GM21576 (cell line): ENCODE measurements at regions not wholly inside any gene's neighbourhood (a gene's known extent, or its start where the extent isn't known, plus 50 kb on each side); places are given as distances from the start of the nearest gene placed in this dataset.
"Not testable (repeated sequence)": the region's sequence is repeated elsewhere in the genome, so short reads cannot be mapped to it uniquely, and the experiment has no call there.

Experiments
- ATAC-seq: cut with Tn5 transposase; IDR thresholded peaks from one replicate; pipeline ENCODE4 v1.9.1; 2021; ENCODE audit warnings: mild to moderate bottlenecking, moderate library complexity; ENCODE audit not compliant: unreplicated experiment

DNA sequence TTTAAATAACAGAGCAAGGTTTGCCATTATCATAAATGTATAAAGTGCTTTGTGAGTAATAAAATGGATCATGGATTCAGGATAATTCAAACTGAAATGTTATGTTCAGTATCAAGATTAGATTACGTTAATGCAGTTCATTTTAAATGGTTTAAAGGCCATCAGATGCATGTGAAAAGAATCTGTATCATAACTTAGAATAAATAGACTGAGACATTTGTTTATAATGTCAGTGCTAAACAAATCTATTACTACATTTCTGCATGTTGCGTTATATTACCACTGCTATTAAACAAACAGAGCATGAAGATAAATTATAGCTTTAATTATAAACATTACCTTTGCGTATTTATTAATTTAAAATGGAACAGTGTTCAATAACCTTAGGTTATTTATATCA, 160.2 kb downstream of the TOX3 start:
- no peak for ATAC-seq

DNA sequence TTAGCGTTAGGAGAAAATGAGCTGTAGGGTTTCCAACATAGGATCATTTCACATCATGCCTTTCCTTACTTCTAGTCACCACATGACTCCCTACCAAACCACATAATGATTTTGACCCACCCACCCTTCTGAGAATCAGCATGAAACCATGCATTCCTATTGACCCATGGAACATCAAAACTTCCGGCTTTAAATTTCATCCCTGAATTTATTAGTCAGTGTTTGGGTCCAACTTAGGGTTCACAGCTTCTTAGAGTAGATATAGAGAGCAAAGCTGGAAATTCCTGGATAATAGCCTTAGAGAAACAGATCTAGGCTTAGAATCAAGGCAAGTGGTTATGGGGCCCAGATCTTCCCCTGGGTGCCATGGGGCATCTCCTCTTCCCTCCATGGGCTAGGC, 162.6 kb downstream of the TOX3 start:
- ATAC-seq: no peak

DNA sequence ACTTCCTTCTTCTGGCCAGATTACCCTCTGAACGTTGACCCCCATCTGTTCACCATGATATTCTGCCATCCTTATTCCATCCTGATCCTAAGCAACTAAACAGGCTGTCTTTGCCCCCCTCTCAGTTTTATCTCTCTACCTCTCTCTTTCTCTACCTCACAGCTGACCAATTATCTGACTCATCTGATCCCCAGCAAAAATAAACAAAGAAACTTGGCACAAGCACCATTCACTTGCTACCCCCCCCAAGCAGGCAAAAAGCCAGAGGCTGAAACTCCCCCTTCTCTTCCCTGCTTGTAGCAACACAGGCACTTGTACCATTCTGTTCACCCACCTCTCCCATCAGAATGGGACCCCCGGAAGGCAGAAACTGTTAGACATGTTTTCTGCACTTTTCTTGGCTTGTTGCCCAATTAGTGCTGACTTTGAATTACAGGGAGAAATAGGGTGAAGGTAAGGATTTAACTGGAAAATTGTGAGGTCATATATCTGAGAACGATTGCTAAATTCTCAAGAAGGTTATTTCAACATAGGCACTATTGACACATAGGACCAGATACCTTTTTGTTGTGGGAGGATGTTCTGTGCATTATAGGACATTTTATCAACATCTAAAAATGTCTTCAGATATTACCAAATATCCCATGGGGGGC, 163.2 kb downstream of the TOX3 start:
- ATAC-seq: no peak

DNA sequence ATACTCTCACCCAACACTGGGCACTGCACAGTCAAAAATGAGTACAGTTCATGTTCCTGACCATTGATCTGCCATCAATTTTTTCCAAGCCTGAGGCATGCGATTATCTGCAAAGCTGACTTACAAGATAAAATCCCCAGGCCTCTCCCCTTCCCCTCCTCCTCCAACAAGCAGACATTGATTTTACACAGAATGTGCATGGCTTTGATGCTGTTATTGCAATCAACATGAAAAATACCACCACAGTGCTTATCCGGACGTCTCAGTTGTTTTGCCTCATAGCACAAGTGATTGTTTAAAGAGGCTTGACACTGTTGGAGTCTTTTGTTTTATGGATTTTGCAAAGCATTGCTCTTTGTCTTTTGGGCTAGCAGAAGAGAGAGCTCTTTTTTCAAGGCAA, 163.8 kb downstream of the TOX3 start:
- no peak for ATAC-seq

DNA sequence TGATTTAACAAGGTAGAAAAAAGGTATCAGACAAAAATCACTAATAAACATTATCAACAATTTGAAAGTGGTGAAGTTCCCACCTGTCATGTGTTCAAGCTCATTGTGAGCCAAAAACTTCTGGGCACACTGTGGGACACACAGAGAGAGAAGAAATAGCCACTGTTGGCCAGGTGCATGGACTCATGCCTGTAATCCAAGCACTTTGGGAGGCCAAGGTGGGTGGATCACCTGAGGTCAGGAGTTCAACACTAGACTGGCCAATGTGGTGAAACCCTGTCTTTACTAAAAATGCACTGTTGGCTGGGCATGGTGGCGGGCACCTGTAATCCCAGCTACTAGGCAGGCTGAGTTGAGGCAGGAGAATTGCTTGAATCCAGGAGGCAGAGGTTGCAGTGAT, 167.4 kb downstream of the TOX3 start:
- no peak for ATAC-seq

DNA sequence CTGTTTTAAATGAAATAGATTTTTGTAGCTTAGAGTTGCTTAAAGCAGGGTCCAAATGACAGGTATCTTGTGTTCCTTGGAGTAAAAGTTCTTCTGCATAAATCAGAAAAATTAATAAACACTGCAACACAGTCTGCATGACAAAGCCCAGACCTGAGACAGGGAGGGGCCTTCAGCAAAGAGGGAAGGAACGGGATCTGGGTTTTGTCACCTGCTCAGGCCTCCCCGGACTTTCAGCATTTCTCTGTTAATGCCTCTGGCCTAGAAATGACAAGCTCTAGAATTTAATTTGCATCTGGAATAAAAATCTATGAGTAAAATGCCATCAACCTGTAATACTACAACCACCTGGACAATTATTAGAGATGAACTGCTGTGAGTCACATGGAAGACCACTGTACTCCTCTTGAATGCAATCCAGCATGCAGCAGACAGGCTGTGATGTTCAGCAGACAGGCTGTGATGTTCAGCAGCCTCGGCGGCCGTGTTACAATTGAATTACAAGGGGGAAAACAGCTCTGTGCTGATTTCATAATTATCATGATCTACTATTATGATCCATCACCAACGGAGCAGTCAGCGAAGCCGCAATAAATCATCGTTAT, 170.2 kb downstream of the TOX3 start:
- ATAC-seq: no peak

DNA sequence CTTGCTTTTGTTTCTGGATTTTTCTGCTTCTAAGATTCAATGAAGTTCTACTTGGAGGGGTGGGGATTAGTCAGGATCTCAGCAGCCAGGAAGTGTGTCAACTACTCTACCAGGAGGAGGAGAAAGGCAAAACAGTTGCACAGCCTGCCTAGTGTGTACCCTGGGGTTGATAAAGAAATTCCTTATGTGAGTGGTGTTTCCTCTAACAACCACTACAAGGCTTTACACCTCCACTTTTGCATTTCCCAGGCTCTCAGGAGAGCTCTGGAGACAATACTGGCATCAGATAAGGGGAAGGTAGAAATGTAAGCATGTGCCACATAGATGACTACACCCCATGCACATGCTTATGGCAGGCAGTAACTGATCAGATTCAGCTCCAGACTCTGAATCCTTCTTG, 174.6 kb downstream of the TOX3 start:
- ATAC-seq: no peak

DNA sequence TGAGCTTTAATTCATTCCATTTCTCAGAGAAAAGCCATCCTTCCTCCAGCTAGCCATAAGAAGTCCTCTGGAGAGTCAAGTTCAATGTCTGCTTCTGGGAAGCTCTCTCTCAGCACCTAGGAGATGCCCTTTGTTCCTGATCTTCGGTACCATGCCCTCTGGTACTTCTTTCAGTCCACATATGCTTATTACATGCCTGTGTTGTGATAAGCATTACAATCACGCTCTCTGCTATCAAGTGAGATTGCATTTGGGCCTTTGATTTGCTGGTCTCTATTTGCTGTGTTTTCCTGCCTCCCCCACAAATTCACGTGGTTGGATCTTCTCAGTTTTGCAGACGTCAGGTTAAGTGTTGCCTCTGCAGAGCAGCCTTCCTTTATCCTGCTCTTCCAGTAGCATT, 178.1 kb downstream of the TOX3 start:
- no peak for ATAC-seq

DNA sequence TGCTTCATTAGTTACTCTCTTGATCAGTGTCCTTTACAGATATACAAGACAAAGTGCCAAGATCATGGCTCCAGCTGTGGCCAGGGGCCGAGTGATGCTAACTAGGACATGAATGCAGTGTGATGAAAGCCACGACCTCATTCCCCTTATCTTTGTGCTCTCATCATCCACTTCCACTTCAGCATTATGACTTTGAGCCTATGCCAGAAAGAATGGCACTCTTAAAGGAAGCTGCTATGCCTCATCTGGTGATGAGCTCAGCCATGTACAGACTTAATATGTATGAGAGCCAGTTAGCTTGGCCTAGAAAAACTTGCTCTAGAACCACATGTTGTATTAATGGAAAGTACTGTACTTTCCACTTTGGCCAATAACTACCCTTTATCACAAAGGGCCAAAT, 179.1 kb downstream of the TOX3 start:
- ATAC-seq: no peak

DNA sequence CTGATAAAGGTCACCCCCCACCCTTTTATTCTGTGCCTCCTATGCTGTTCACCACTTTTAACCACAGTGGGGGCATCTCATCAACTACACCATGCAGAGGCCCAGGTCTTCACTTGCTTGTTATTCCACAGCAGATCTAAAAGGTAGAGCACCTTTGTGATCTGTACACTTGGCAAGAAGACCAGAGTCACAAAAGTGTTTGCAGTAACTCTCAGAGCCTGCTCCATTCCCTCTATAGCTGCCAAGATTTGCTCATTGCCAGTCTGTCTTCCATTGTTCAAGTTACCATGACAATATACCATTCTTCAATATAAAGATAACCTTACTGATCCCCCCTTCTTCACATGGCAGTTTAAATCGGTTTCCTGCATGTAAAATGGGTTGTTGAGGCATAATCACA, 180.0 kb downstream of the TOX3 start:
- no peak for ATAC-seq

DNA sequence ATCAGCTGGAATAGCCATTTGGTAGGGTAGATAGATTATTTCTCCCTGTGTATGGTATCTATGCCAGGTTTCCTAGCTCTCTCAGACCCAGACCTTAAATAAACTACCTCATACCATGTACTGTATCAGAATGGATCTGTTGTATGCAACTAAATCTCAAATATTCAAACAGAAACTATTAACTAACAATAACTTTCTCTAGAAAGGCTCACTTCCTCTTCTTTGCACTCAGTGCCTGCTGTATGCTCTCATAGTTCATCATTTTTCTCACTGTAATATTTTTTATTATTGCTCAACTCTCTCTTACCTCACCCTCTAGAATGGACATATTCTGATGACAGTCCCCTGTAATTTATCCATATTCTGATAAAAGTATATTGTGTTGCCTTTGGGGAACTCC, 182.4 kb downstream of the TOX3 start:
- ATAC-seq: no peak

DNA sequence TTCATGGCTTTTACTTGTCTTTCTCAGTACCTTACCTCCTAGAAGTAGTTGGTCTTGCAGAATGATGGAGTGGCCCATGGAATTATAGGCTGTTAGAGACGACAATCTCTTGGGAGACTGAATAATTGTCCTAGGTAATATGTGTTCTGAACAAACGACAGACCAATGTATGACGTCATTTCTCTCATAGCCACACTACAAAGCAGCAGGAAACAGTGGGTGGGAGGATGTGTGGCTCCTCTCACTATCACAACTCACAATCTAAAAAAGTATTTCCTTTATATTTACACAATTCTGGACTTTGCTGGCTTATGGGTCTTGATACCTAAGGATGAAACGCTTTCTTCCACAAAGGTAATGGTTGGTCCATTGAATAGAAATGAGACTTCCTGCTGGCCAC, 183.9 kb downstream of the TOX3 start:
- ATAC-seq: no peak

DNA sequence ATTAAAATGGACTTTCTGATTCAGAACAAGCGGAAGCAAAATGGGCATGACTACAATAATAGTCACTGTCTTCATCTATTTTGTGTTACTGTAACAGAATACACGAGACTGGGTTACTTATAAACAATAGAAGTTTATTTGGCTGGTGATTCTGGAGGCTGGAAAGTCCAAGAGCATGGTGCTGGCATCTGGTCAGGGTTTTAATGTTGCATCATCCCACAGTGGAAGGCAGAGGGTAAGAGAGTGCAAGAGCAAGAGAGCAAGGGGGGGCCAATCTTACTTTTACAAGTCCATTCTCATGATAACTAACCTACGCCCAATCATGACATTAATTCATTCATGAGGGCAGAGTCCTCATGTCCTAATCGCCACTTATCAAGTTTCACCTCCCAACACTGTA, 189.2 kb downstream of the TOX3 start:
- ATAC-seq: no peak

DNA sequence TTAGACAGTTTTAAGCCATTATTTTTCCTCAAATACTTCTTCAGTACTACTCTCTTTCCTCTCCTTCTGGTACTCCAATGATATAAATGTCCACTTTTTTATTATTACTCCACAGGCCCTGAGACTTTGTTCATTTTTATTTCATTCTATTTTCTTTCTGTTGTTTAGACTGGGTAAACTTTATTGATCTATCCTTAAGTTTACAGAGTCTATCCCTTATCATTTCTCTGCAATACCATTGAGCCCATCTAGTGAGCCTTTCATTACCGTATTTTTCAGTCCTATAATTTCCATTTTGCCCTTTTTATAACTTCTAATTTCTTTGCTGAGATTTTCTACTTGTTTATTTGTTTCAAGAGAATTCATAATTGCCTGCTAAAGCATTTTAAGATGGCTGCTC, 193.7 kb downstream of the TOX3 start:
- ATAC-seq: no peak

DNA sequence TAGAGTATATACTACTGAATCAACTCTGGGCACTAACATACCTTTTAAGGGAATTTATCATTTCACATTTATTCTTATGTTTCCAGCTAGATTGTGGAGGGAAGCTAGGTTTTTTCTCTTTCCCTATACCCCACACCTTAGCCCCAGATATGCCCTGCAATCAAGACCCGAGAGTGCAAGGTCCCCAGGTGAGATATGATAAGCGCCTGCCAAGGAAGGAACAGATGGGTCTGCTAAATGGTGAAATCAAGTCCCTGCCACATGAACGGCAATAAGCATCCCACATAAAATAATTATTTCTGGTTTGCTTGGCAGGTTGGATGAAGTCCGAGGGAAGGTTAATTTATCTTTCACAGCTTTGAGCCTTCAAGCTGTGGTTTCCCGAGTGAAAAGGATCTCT, 195.5 kb downstream of the TOX3 start:
- ATAC-seq: no peak

DNA sequence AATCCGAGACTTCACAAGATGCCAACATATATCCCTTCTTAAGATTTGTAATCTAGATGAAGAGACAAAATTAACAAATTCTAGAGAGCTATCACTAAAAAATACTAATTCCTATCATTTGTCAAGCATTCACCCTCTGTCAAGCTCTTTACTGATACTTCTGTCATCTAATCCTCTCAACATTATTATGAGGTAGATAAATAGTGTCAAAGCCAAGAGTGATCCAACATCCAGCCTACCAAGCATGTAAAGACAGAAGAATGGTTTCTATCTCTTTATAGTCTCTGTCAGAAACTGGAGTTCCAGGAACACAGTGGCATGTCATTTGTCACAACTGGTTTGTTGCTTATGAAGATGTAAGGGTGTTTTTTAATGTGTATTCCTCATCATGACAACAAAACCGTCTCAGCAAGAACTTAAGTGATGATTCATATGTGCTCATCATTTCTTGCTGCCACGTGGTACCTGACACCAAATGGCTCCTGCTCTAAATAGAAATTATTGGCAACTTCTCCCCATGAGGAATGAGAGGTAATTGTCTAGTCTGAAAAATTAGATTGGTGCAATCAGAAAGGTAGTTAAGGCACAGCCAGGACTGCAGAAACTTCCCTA, 196.8 kb downstream of the TOX3 start:
- ATAC-seq: no peak

DNA sequence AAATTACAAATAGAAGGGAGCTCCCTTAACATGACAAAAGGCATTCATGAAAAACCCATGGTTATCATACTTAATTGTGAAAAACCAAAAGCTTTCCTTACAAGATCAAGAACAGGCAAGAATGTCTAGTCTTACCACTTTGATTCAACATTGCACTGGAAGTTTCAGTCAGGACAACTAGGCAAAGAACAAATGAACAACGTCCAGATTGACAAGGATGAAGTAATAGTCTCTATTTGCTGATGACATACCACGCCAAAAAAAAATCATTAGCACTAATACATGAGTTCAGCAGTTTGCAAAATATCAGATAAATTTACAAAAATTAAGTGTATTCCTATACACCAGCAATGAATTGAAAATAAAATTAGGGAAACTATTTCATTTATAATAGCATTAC, 200.2 kb downstream of the TOX3 start:
- no peak for ATAC-seq

DNA sequence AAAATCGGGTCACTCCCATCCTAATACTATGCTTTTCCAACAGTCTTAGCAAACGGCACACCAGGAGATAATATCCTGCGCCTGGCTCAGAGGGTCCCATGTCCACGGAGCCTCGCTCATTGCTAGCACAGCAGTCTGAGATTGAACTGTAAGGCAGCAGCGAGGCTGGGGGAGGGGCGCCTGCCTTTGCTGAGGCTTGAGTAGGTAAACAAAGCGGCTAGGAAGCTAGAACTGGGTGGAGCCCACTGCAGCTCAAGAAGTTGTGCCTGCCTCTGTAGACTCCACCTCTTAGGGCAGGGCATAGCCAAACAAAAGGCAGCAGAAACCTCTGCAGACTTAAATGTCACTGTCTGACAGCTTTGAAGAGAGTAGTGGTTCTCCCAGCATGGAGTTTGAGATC, 213.3 kb downstream of the TOX3 start:
- ATAC-seq: not testable (repeated sequence)

DNA sequence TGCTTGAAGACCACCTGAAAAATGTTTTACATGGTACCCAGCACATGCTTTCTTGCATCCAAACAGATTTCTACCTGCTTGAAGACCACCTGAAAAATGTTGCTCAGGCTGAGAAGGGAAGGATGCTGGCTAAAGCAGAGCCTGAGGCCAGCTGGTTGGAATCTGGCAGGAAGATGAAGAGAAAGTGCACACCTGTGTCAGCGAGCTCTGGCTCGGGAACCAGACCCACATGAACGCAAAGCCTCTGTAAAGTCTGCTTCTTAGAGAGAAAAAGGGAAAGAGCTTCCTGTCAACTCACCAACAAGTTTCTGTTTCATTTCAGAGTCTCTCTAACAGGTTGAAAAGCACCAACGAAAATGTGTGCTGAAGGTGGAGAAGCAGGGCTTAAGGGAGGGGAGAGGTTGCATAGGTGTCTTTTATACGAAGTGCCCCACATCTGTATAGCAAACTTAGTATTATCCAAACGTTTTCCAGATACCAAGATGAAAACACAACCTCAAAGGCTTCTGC, 226.0 kb downstream of the TOX3 start:
- ATAC-seq: no peak

DNA sequence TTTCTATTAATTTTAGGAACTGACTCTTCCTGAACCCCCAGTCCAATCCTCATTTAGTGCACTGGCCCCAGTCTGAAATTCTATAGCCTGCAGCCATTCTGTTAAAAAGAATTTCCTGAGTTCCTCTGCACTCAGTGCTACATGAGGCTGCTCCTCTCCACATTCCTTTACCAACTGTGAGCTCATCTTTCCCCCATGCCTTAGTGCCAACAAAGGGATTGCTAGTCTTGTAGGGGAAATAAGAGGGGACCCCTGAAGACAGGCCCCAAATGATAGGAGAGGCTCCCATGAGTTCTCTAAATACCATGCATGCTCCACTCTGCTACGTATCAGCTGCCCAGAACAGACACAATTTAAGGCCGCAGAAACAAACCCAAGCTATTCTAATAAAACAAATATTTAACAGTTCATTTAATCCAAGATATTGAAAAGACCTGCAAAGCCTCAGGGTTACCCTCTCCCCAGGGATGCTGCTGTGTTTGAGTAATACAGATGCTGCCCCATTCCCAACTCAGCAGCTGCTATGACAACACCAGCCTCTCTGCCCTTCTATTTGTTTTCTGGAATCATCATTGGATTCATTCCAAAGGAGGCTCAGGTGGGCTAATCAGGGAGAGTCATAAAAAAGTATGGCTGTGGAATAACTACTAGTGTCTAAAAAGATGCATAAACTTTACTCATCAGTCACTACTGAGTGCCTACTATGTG, 228.5 kb downstream of the TOX3 start:
- no peak for ATAC-seq

DNA sequence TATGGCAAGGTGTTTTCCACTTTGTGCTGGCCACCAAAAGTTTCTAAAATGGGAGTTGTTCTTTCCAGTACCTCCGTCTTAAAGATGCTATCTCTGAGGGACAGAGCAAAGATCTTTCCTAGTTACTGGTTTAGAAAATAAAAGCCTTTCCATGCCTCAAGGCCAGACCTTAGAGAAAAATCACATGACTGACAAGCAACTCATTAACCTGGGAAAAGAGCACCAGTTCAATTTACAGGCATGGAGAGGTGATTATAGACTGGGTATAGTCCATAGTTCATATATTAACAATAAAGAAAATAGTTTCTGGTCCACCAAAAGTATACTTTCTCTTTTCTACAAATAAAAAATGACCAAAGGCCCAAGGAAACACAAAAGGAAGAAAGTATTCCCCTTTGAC, 230.7 kb downstream of the TOX3 start:
- no peak for ATAC-seq

DNA sequence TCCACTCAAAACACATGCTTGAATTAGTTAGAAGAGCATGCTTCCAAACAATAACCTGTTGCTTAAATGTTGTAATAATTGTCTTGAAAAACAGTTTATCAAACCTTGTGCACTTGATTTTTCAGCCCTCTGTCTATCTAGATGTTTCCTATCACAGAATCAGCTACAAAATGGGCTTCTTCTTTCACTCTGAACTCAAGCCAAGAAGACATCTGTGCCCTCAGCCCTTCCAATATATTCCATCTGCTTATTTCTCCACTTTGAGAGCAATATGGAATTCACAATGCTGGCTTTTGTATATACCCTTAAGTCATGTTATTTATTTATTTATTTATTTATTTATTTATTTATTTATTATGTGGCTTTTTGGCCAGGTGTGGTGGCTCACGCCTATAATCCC, 234.2 kb downstream of the TOX3 start:
- ATAC-seq: no peak
